GM10266 (cell line): ENCODE measurements at regions not wholly inside any gene's neighbourhood (a gene's known extent, or its start where the extent isn't known, plus 50 kb on each side); places are given as distances from the start of the nearest gene placed in this dataset.

ENCODE experiments used
- DNase-seq: peaks from one replicate; pipeline ENCODE4 v3.0.0; 2012; ENCODE audit errors: extremely low spot score
- TF ChIP-seq, protein P1 (sequence below): IDR thresholded peaks from 2 replicates; pipeline ENCODE4 v1.5.1; 2012; ENCODE audit warnings: mild to moderate bottlenecking, low read depth; ENCODE audit not compliant: control insufficient read depth, insufficient read depth; ENCODE audit errors: missing control alignments

DNA sequence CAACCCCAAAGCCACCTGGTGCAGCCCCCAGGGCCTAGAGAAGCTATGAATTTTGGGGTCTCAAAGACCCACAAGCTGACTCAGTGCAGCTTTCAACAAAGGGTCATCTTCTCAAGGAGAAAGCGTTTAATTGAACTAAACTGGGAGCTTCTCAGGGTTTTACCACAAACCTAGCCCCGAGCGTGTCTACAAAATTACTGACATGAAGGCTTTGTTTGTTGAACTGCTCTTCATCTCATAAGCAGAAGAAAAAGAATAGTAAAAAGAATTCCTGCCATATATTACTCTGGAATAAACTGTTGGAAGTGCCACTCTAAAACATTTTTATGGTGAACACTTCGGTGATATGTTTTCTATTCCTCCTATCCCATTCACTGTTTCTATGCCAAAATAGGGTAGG lies 50.8 kb upstream of the INCENP start:
- TF ChIP-seq, protein P1, sequence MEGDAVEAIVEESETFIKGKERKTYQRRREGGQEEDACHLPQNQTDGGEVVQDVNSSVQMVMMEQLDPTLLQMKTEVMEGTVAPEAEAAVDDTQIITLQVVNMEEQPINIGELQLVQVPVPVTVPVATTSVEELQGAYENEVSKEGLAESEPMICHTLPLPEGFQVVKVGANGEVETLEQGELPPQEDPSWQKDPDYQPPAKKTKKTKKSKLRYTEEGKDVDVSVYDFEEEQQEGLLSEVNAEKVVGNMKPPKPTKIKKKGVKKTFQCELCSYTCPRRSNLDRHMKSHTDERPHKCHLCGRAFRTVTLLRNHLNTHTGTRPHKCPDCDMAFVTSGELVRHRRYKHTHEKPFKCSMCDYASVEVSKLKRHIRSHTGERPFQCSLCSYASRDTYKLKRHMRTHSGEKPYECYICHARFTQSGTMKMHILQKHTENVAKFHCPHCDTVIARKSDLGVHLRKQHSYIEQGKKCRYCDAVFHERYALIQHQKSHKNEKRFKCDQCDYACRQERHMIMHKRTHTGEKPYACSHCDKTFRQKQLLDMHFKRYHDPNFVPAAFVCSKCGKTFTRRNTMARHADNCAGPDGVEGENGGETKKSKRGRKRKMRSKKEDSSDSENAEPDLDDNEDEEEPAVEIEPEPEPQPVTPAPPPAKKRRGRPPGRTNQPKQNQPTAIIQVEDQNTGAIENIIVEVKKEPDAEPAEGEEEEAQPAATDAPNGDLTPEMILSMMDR, result no peak
- no peak for DNase-seq

DNA sequence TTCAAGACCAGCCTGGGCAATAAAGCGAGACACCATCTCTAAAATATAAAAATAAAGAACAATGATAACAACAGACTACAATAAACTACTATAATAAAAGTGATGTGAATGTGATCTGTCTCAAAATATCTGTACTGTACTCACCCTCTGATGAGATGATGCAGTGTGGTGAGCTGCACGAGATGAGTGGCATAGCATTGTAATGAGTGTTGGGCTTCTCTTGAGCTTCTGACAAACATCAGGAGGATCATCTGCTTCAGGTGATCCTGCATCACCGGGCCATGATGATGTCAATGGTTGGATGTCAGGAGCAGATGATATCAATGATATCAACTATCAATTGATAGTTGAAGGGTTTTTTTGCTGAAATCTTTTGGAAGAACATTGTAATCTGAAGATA lies 52.4 kb upstream of the INCENP start:
- no peak for DNase-seq
- TF ChIP-seq, protein P1, result no peak

DNA sequence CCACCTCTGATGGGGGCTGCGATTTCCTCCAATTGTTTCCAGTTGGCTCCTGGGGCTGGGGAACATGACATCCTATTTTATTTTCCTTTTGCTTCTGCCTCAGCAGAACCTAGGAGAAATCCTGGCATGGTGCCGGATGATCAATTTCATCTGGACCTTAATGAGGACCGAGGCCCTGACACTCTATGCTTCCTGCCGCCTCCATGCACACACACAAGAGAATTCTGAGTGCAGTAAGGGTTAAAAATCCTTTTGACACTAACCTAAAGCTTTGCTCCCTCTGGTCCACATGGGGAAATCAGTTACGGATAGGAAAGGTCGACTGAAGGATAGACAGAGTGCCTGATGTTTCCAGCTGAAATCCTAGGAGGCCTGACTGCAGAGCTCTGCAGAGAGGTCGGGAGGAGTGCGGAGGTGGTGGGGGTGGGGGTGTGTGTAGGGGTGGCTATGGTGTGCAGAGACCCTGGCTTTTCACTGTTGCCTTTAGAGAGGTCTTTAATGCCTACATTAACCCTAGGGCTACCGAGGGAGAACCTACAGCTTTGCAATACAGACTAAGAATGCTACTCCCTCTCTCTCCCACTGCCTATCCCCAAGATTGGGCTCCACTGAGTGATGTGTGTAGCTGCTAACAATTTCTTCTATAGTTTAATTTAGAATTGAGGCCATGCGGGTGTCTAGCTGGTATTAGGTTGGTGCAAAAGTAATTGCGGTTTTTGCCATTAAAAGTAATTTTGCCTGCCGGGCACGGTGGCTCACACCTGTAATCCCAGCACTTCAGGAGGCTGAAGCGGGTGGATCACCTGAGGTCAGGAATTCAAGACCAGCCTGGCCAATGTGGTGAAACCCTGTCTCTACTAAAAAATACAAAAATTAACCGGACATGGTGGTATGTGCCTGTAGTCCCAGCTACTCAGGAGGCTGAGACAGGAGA lies 53.6 kb upstream of the INCENP start:
- TF ChIP-seq, protein P1, result no peak
- no peak for DNase-seq

DNA sequence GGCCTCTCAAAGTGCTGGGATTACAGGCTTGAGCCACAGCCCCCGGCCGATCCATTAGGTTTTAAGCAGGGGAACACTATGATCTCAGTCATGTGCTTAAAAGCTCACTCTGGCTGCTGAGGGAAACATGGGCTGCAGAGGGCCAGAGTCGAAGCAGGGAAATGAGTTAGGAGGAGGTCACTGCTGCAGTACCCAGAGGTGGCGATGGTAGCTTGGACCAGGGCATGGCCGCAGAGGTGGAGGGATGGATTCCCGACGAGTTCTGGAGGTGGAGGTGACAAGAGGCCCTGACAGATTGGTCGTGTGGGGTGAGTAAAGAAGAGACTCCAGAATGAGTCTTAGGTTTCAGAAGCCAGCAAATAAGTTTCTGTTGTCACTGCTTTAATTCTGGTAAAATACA lies 54.4 kb upstream of the INCENP start:
- TF ChIP-seq, protein P1, result no peak
- no peak for DNase-seq

DNA sequence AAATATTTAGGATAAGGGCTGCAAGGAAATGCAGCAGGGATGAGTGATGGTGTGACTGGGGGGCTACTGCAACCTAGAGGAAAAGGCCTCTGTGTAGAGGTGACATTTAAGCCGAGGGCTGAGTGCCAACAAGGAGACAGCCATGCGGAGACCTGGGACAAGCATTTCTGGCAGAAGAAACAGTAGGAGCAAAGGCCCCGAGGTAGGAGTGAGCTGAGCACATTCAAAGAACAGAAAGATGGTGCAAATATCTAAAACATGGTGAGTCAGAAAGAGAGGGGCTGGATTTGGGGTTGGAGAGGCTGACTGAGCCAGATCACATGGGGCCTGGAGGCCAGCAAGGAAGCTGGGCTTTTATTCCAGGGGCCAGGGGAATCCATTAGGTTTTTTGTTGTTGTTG lies 55.1 kb upstream of the INCENP start:
- TF ChIP-seq, protein P1, result no peak
- no peak for DNase-seq

DNA sequence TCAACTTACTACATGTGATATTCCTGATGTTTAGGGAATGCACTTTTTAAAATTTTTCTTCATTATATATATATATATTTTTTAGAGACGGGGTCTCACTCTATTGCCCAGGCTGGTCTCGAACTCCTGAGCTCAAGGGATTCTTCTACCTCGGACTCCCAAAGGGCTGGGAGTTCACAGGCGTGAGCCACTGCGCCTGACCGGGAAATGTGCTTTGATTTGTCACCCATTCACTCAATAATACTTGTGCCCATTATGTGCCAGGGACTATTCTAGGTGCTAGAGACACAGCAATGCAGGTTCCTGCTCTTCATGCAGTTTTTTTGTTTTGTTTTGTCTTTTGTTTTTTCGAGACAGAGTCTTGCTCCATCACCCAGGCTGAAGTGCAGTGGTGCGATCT lies 56.1 kb upstream of the INCENP start:
- DNase-seq, result no peak
- TF ChIP-seq, protein P1, result no peak

DNA sequence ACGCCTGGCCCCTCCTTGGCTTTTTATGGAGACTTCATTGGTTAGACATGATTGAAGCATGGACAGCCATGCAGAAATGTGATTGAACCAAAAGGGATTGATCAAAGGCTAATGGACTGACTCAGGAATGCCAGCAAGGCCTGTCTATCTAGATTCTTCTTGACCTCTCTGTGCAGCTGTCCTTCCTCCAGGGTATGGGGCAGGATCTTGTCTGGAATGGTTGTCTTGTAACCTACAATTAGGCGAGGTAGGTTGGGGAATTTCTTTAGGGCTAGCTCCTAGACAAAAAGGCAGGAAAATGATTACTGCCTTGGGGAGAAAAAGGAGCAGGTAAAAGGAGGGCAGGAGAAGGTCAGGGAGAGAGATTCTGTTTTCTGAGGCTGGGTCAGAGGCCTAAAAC lies 59.6 kb upstream of the INCENP start:
- DNase-seq, result no peak
- TF ChIP-seq, protein P1, result no peak
